Mucosa of descending colon (tissue), 3 donors: ENCODE measurements at regions not wholly inside any gene's neighbourhood (a gene's known extent, or its start where the extent isn't known, plus 50 kb on each side); places are given as distances from the start of the nearest gene placed in this dataset.
"Not testable (repeated sequence)": the region's sequence is repeated elsewhere in the genome, so short reads cannot be mapped to it uniquely, and the experiment has no call there.

ENCODE experiments used
- ATAC-seq: fragments of 200-7000 bp; cut with Tn5 transposase; one replicate; pipeline ENCODE4 v1.9.1; 2020; ENCODE audit warnings: mild to moderate bottlenecking, moderate library complexity
- DNase-seq, 3 donors: peaks; one replicate each; pipeline ENCODE4 v3.0.0-alpha.2; 2020
- H3K36me3 ChIP-seq: fragments of 200-600 bp; one replicate; pipeline ENCODE4 v1.8.0; 2021; ENCODE audit warnings: low read depth, mild to moderate bottlenecking
- H3K4me1 ChIP-seq: fragments of 200-600 bp; one replicate; pipeline ENCODE4 v1.8.0; 2021; ENCODE audit warnings: low read depth, mild to moderate bottlenecking
- H3K4me3 ChIP-seq: fragments of 200-600 bp; one replicate; pipeline ENCODE4 v1.8.0; 2021; ENCODE audit warnings: mild to moderate bottlenecking
- H3K9me3 ChIP-seq: fragments of 200-600 bp; one replicate; pipeline ENCODE4 v1.8.0; 2021; ENCODE audit warnings: mild to moderate bottlenecking
- CTCF ChIP-seq: fragments of 200-600 bp; IDR thresholded peaks from one replicate; pipeline ENCODE4 v1.8.0; 2022; ENCODE audit warnings: antibody characterized with exemption, mild to moderate bottlenecking
- intact Hi-C, 2 donors: fragments of 100-400 bp; cut with DNase I in 1 of 2; cut with micrococcal nuclease in 1 of 2; formaldehyde crosslinking; loops; one replicate each; pipeline versions ENCODE4 v1.11.0 to v1.11.1; 2022; cut with DNase I, micrococcal nuclease
- donor health status: DM: no; HTN: no; CAD: no; lungs with moderate emphysema.
- donor health status: DM: no; HTN: no; CAD: no.
- donor health status: DM: no; HTN: yes; CAD: no.

- intact Hi-C loops = no loop called here
- ATAC-seq = no peak
Measured at GRCh38 chr21:8991968-8992621, 1529.3 kb upstream of the TPTE start.

DNA sequence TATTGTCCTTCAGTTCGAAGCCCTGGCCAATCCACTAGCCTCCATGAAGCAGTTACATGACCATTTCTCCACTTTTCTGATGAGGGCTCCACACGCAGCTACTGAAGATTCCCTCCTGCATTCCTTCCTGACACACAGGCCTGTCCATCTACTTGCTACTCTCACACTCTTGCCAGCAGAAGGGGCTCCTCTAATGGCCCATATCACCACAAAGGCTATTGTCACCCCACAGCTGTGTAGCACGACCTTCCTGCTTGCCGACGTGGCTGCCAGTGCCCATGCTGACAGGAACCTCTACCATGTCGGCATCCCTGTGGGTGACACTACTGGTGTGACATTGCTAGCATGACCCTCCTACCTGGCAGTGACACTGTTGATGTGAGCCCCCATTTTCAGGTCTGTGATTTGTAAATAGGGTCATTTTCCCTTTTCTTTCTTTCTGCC lies 1528.6 kb upstream of the TPTE start:
- intact Hi-C loops = no loop called here
- no peak overlapping the region for H3K4me3 ChIP-seq
- no peak for TF ChIP-seq CTCF
- peaks cover 69% of the 10 kb centered on the region for H3K9me3 ChIP-seq
- ATAC-seq (peak; percentile 41), DNase-seq (peak in 1 of 3 donors; percentile 47)
- no peaks in the 10 kb centered on the region for H3K36me3 ChIP-seq
- no peaks in the 10 kb centered on the region for H3K4me1 ChIP-seq

More at GRCh38 chr21:8991968-8992621, 1529.3 kb upstream of the TPTE start:
- H3K4me1 ChIP-seq = no peaks in the 10 kb centered on the region
- no peak for TF ChIP-seq CTCF
- no peaks in the 10 kb centered on the region for H3K36me3 ChIP-seq
- H3K4me3 ChIP-seq = no peak overlapping the region
- H3K9me3 ChIP-seq = peaks cover 65% of the 10 kb centered on the region
- DNase-seq = no peak

- Histone ChIP-seq H3K9me3 (peaks cover 72% of the 10 kb centered on the region), H3K4me1 (no peaks in the 10 kb centered on the region), H3K36me3 (no peaks in the 10 kb centered on the region), H3K4me3 (no peak overlapping the region)
- ATAC-seq = peak; percentile 12
- intact Hi-C loops = no loop called here
- TF ChIP-seq CTCF = no peak
- no peak for DNase-seq
Measured at GRCh38 chr21:8993284-8993942, 1528.0 kb upstream of the TPTE start.

- Histone ChIP-seq H3K4me1 (no peaks in the 10 kb centered on the region), H3K4me3 (no peak overlapping the region), H3K36me3 (no peaks in the 10 kb centered on the region), H3K9me3 (peaks cover 66% of the 10 kb centered on the region)
- no peak for ATAC-seq
- intact Hi-C loops = no loop called here
- no peak for TF ChIP-seq CTCF
- DNase-seq = no peak
Measured at GRCh38 chr21:8993943-8994639, 1527.3 kb upstream of the TPTE start.

DNA sequence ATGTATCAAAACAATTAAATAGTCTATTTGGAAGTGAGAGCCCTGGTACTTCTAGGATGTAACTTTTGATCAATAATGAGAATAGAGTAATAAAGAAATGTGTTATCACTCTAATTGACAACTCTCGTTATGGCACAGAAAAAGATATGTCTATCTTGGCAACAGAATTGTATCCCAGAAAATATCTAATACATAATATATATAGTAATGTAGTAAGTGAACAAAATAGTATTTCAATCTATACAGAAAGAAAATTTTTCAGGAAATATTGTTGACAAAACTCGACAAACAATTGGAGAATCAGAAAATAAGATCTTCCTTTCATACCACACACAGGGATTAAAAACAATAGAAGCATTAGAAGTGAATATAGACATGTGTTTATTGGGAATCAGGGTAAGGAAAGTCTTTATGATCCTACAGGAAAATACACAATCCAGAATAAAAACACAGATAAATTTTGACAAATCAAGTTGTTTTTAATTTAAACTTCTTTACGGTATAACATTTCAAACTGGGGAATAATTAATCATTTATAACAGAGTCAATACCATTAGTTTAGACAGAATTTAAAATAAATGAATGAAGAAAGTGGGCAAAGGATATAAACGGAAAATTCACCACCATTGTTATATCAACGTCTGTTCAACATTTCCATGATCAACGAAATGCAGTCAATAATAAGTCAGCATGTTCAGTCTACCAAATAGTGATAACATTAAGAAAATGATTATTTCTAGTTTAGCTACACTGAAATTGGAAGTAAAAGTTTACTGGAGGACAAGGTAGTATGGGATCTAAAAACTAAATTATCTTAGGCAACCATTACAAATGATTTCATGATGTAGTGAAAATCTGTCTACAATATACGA lies 1526.5 kb upstream of the TPTE start:
- Histone ChIP-seq H3K36me3 (no peaks in the 10 kb centered on the region), H3K4me3 (no peak overlapping the region), H3K9me3 (peaks cover 63% of the 10 kb centered on the region), H3K4me1 (no peaks in the 10 kb centered on the region)
- no peak for ATAC-seq
- no peak for TF ChIP-seq CTCF
- DNase-seq = no peak
- intact Hi-C loops = no loop called here

- H3K36me3 ChIP-seq, DNase-seq, H3K4me1 ChIP-seq, H3K4me3 ChIP-seq, ATAC-seq, intact Hi-C loops: not testable (repeated sequence)
- H3K9me3 ChIP-seq = peaks cover 55% of the 10 kb centered on the region
Measured at GRCh38 chr21:8996487-8996968, 1524.9 kb upstream of the TPTE start.
